GM18508 (cell line): ENCODE measurements at regions not wholly inside any gene's neighbourhood (a gene's known extent, or its start where the extent isn't known, plus 50 kb on each side); places are given as distances from the start of the nearest gene placed in this dataset.
"Not testable (repeated sequence)": the region's sequence is repeated elsewhere in the genome, so short reads cannot be mapped to it uniquely, and the experiment has no call there.

Source experiments
- ATAC-seq: cut with Tn5 transposase; IDR thresholded peaks from one replicate; pipeline ENCODE4 v1.9.1; 2021; ENCODE audit warnings: moderate number of reproducible peaks; ENCODE audit not compliant: insufficient read depth, unreplicated experiment

GRCh38 chr5:67963789-67964519 lies 251.6 kb upstream of the PIK3R1 start:
- no peak for ATAC-seq

DNA sequence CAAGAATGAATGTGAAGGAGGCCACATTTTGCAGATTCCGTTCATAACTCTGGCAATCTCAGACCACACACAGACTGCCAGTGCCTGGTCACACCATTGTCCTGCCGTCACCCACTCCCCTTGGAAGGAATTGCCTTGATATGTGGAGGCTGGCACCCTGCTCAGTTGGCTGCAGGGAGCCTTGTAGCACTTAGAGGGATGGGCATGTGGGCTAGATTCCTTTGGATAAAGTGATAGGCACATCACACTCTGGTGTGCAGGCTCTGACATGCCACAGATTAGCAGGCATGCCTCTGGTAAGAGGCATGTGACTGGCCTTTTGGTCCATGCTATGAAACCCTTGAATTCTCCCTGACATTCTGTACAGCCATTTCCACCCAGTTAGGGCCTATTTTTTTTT lies 254.6 kb upstream of the PIK3R1 start:
- no peak for ATAC-seq

GRCh38 chr5:67957374-67957773 lies 258.2 kb upstream of the PIK3R1 start:
- no peak for ATAC-seq

DNA sequence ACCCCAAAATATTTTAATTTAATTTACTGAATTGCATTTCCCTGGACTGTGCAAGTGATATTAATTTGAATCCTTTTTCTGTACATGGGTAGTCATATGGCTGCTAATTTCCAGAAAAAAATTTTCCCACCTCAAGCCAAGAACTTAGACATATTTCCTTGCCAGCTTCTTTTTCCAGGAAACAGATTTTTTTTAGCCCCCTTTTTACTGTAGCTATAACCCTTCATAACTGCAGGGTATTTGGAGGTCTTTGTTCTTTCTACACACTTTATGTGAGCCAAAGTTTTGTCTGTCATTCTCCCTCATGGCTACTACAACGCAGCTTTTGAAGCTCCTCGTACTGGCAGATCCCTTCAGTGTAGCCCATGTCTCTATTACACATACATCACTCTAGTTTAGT lies 261.2 kb upstream of the PIK3R1 start:
- ATAC-seq: no peak

GRCh38 chr5:67942421-67942820 lies 273.1 kb upstream of the PIK3R1 start:
- no peak for ATAC-seq

GRCh38 chr5:67941614-67942401 lies 273.7 kb upstream of the PIK3R1 start:
- ATAC-seq: no peak

- no peak for ATAC-seq
Measured at GRCh38 chr5:67935908-67936566, 279.5 kb upstream of the PIK3R1 start.

- ATAC-seq: no peak
Measured at GRCh38 chr5:67934976-67935375, 280.6 kb upstream of the PIK3R1 start.

DNA sequence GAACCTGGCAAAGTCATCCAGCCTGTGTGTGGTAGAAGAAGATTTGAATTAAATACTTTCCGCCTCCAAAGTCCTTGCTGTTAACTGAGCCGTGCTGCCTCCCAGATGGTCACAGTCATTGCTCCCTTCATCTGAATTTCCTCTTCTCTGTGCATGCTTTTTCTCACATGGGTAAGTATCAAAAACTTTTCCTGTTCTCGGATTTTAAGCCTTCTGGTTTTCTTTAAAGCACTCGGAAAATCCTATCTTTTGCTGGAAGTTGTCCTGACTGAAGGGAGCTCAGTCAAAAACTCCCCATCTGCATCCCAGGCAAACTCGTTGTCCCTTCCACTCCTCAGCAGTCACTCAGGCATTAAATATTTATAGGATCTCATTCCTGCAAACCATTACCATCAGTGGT lies 290.0 kb upstream of the PIK3R1 start:
- ATAC-seq: no peak

GRCh38 chr5:67921004-67921601 lies 294.5 kb upstream of the PIK3R1 start:
- ATAC-seq: no peak

DNA sequence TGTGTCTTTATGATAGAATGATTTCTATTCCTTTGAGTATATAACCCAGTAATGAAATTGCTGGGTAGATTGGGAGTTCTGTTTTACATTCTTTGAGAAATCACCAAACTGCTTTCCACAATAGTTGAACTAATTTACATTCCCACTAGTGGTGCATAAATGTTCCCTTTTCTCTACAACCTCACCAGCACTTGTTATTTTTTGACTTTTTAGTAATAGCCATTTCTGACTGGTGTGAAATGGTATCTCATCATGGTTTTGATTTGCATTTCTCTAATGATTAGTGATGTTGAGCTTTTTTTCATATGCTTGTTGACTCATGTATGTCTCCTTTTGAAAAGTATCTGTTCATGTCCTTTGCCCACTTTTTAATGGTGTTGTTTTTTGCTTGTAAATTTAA lies 296.0 kb upstream of the PIK3R1 start:
- not testable (repeated sequence) for ATAC-seq

- no peak for ATAC-seq
Measured at GRCh38 chr5:67917561-67917960, 298.0 kb upstream of the PIK3R1 start.

DNA sequence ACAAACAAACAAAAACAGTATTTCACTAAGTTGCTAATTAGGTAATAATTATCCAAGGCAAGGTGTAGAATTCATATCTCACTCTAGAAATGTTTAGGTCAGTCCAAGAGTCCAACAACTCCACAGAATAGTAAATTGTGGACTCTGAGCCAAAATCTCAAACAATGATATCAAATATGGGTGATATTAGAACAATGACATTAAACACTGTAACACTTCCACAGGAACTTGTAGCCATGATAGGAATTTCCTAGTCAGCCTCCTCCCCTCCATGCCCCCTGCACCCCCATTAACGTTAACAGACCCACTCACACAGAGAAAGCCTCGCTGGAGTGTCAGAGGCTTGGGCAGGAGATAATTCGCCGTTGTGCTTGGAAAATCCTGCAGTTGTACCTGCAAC lies 305.0 kb upstream of the PIK3R1 start:
- ATAC-seq: no peak

DNA sequence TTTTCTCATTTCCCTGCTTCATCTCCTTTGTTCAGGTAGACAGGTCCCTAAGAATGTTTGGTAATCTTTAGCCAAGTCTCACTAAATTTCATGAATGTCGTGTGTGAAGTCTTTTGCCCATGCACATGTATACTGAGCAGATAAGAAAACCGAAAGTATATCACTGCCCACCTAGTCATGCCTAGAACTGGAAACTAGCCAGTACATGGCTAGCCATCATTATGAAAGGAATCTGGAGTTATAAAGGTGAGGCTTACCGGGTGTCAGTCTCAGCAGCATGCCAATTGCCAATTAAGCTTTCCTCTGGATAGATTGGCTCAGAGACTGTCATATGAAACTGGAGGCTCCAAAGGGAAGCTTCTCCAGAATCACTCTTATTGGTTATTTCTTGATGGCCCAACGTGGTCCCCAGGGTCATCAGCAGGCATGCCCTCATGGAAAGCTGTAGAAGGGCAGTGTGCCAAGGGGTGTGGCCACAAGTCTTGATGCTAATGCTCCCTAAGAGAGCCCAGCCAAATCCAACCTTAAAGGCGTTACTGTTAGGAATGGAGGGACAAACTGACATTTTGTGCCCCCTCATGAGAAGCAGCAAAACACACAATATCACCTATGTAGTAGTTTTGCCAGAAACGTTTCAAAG lies 307.3 kb upstream of the PIK3R1 start:
- ATAC-seq: no peak

- ATAC-seq: no peak
Measured at GRCh38 chr5:67904366-67904765, 311.2 kb upstream of the PIK3R1 start.

DNA sequence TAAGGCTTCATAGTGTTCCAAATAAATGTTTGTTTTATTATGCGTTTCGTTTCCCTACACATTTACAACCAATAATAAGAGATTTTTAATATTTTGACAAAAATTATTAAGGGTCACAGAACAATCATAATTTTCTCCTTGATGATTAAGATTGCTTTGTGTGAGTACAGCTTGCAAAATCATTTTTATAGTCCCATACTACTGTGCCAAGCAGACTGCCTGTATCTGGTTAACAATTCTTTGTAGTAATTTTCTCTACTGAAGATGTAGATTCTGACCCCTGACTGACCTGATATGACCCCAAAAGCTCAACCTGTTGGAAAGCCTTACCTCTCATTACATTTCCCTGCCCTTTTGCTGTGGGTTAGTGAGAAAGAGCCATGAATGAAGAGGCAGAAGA lies 311.9 kb upstream of the PIK3R1 start:
- ATAC-seq: no peak

DNA sequence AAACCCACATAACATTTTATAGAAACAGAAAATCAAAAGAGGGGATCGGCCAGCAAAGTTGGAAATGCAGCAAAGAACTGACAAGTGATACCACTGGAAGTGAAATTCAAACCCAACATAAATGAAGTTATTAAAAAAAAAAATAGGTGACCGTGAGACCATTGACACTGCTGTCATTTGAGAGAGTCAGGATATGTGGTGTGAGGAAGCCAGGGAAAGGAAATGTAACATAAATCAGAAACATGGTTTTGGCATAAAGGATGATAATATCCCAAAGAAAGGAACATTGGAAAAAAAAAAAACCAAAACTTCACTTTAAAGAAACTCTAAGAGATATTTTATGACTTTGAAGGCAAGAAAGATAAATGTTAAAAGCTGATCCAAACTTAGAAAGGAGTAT lies 312.4 kb upstream of the PIK3R1 start:
- no peak for ATAC-seq

- ATAC-seq: no peak
Measured at GRCh38 chr5:67902497-67902830, 313.1 kb upstream of the PIK3R1 start.

GRCh38 chr5:67901814-67902496 lies 313.6 kb upstream of the PIK3R1 start:
- no peak for ATAC-seq

GRCh38 chr5:67900514-67900913 lies 315.0 kb upstream of the PIK3R1 start:
- no peak for ATAC-seq
